ENCODE measurements at regions not wholly inside any gene's neighbourhood (a gene's known extent, or its start where the extent isn't known, plus 50 kb on each side); places are given as distances from the start of the nearest gene placed in this dataset.
"Not testable (repeated sequence)": the region's sequence is repeated elsewhere in the genome, so short reads cannot be mapped to it uniquely, and the experiment has no call there.

DNA sequence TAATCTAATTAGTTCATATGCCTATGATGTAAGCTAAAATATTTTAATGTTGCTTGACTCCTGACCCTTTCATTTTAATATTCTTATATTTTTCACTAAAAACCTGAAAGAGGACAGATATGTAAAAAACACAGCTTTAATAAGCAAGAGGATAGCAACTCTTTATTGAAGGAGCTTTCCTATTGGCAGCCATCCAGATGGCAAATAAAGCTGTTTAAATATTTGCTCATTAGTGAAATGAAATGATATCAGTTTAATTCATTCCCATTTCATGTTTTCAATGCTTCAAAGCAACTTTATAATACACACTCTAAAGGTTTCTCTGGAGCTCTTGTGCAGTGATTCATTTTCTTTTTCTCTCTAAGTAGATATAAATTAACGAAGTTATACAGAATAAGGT lies 473.4 kb downstream of the PCDH7 start:
- TF ChIP-seq CTCF (IDR thresholded peaks at IDR 0.05): no peak
- ATAC-seq (ENCODE audit: low FRiP score in 2 of 2): no peak

DNA sequence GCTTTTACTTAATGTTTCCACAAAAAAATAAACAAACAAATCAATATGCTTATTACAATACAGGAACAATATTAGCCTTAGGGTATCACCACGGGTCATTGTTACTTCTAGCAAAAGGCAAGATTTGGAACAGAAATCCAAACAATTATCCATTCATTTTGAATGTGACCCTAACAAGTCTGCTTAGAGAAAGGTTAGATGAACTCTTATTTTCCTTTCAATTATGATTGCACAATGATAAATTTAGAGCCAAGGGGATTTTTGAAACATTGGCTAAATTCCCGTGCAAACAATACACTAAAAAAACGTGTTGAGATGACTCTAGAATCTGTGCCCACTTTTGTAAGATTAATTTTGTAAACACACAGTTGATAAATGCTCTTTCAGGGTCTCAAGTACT lies 474.7 kb downstream of the PCDH7 start:
- WGBS, 2 donors: 38 to 42% methylated on average over 3 of the region's 3 CpGs
- peaks cover 0 to 11% (median 0%) of the 10 kb centered on the region in 4 donors for H3K4me1 ChIP-seq
- no peak for DNase-seq
- H3K4me3 ChIP-seq: no peak overlapping the region
- no peak for ATAC-seq (ENCODE audit: low FRiP score in 2 of 2)
- no peaks in the 10 kb centered on the region for H3K36me3 ChIP-seq
- no peaks in the 10 kb centered on the region for H3K27me3 ChIP-seq
- peaks cover 0 to 6% (median 5%) of the 10 kb centered on the region in 4 donors for H3K9me3 ChIP-seq
- no peak overlapping the region for H3K27ac ChIP-seq
- TF ChIP-seq EP300 (IDR thresholded peaks at IDR 0.05): no peak
- no peak for TF ChIP-seq CTCF (IDR thresholded peaks at IDR 0.05)

More for the DNA sequence above, 473.4 kb downstream of the PCDH7 start:
- no peaks in the 10 kb centered on the region for H3K36me3 ChIP-seq
- DNase-seq: no peak
- H3K4me1 ChIP-seq: peaks cover 0 to 11% (median 0%) of the 10 kb centered on the region in 4 donors
- H3K9me3 ChIP-seq: no peaks in the 10 kb centered on the region
- H3K4me3 ChIP-seq: no peak overlapping the region
- H3K27me3 ChIP-seq: no peaks in the 10 kb centered on the region
- no peak overlapping the region for H3K27ac ChIP-seq
- 59 to 60% methylated on average over 1 of the region's 1 CpG for WGBS, 2 donors

GRCh38 chr4:31199644-31200043 lies 479.5 kb downstream of the PCDH7 start:
- no peak for DNase-seq
- Histone ChIP-seq H3K9me3 (peaks cover 0 to 6% (median 5%) of the 10 kb centered on the region in 4 donors), H3K27me3 (no peaks in the 10 kb centered on the region), H3K4me1 (peaks cover 0 to 7% (median 0%) of the 10 kb centered on the region in 4 donors), H3K4me3 (no peak overlapping the region), H3K27ac (no peak overlapping the region), H3K36me3 (no peaks in the 10 kb centered on the region)
- no peak for ATAC-seq (ENCODE audit: low FRiP score in 2 of 2)
- WGBS, 2 donors: 90 to 96% methylated on average over 5 of the region's 5 CpGs
- TF ChIP-seq EP300 (IDR thresholded peaks at IDR 0.05): no peak

DNA sequence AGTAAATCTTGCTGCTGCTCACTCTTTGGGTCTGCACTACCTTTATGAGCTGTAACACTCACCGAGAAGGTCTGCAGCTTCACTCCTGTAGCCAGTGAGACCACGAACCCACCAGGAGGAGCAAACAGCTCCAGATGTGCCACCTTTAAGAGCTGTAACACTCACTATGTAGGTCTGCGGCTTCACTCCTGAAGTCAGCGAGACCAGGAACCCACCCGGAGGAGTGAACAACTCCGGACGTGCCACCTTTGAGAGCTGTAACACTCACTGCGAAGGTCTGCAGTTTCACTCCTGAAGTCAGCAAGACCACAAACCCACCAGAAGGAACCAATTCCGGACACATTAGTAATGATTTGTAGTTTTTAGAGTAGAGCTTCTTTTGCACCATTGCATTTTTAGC lies 481.9 kb downstream of the PCDH7 start:
- H3K27me3 ChIP-seq; ATAC-seq (ENCODE audit: low FRiP score in 2 of 2); H3K4me3 ChIP-seq; DNase-seq; H3K4me1 ChIP-seq; H3K9me3 ChIP-seq; H3K27ac ChIP-seq; H3K36me3 ChIP-seq: not testable (repeated sequence)
- WGBS, 2 donors: 86 to 89% methylated on average over 9 of the region's 9 CpGs

- no peaks in the 10 kb centered on the region for H3K4me1 ChIP-seq
- no peak for ATAC-seq (ENCODE audit: low FRiP score in 2 of 2)
- no peaks in the 10 kb centered on the region for H3K9me3 ChIP-seq
- H3K27me3 ChIP-seq: no peaks in the 10 kb centered on the region
- no peaks in the 10 kb centered on the region for H3K36me3 ChIP-seq
- WGBS, 2 donors: 81 to 84% methylated on average over 1 of the region's 1 CpG
- no peak overlapping the region for H3K4me3 ChIP-seq
- H3K27ac ChIP-seq: no peak overlapping the region
- TF ChIP-seq EP300 (IDR thresholded peaks at IDR 0.05) (no peak), POLR2A (IDR thresholded peaks at IDR 0.05) (no peak), POLR2AphosphoS5 (IDR thresholded peaks at IDR 0.05) (no peak), CTCF (IDR thresholded peaks at IDR 0.05) (no peak)
- no peak for DNase-seq
Measured at GRCh38 chr4:31204874-31205273, 484.7 kb downstream of the PCDH7 start.

GRCh38 chr4:31220921-31221320 lies 500.8 kb downstream of the PCDH7 start:
- DNase-seq: no peak
- no peaks in the 10 kb centered on the region for H3K4me1 ChIP-seq
- H3K36me3 ChIP-seq: no peaks in the 10 kb centered on the region
- H3K9me3 ChIP-seq: no peaks in the 10 kb centered on the region
- no peak for ATAC-seq (ENCODE audit: low FRiP score in 2 of 2)
- no peaks in the 10 kb centered on the region for H3K27me3 ChIP-seq
- no peak overlapping the region for H3K4me3 ChIP-seq
- H3K27ac ChIP-seq: no peak overlapping the region
- no peak for TF ChIP-seq POLR2A (IDR thresholded peaks at IDR 0.05)
- no peak for TF ChIP-seq EP300 (IDR thresholded peaks at IDR 0.05)
- no peak for TF ChIP-seq CTCF (IDR thresholded peaks at IDR 0.05)
- TF ChIP-seq POLR2AphosphoS5 (IDR thresholded peaks at IDR 0.05): no peak
